Glomerular visceral epithelial cell (primary cell): ENCODE measurements at regions not wholly inside any gene's neighbourhood (a gene's known extent, or its start where the extent isn't known, plus 50 kb on each side); places are given as distances from the start of the nearest gene placed in this dataset.
"Not testable (repeated sequence)": the region's sequence is repeated elsewhere in the genome, so short reads cannot be mapped to it uniquely, and the experiment has no call there.

Experiments
- DNase-seq: peaks from one replicate; pipeline ENCODE4 v3.0.0-alpha.2; 2016; ENCODE audit errors: extremely low spot score

GRCh38 chr3:86561215-86561614 is 429.7 kb downstream of the VGLL3 start:
- DNase-seq = no peak

DNA sequence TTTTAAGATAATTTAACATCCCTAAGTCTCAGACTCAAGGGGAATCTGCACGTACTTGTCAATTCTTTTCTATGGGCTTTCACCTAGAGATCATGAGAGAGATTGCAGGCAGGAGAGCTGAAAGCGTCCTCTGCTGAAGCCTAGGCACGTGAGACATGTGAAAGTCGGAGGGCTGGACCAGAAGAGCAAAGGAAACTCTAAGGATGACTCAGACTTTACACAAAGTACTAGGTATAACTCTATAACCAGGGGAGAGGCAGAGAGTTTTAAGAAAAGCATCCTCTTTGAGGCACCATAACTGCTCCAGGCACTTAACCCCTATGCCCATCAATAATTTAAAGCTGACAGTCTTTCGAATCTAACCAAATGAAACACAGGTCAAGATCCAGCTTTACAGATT is 436.6 kb downstream of the VGLL3 start:
- no peak for DNase-seq

GRCh38 chr3:86547692-86548091 is 443.3 kb downstream of the VGLL3 start:
- DNase-seq = no peak

- DNase-seq = no peak
Observed at GRCh38 chr3:86537171-86537570, 453.8 kb downstream of the VGLL3 start.

DNA sequence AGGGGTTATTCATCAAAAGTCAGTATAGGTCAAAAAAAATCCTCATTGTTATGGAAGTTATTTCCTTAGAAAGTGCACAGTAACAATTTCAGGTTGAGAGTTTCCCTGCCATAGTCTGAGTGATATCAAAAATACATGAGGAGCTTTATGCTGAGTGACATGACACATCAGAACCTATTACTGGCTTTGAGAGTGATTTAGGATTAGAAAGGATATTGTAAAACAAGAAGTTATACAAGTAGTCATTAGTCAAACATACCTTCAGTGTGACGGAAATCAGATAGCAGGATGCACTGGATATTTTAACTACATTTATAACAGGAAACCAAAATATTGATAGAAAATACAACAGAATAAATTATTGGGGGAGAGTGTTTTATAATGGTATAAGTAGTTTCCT is 471.1 kb downstream of the VGLL3 start:
- no peak for DNase-seq

DNA sequence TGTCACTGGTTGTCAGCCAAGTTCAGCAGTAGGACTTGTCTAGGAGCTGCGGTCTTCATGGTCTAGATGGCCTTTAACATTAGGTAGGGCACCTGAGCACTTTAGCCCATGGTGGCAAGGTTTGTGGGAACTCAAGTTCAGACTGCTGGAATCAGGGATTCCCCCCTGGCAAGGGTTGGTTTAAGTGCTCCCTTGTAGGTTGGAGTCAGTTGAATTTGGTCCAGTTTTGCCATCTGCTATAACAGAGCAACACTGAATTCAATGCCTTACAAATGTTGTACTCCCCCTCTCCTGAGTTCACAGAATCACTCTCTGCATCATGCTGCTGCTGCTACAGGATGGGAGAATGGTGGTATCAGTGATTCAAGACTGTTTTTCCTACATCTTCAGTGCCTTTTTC is 509.3 kb downstream of the VGLL3 start:
- DNase-seq = no peak

DNA sequence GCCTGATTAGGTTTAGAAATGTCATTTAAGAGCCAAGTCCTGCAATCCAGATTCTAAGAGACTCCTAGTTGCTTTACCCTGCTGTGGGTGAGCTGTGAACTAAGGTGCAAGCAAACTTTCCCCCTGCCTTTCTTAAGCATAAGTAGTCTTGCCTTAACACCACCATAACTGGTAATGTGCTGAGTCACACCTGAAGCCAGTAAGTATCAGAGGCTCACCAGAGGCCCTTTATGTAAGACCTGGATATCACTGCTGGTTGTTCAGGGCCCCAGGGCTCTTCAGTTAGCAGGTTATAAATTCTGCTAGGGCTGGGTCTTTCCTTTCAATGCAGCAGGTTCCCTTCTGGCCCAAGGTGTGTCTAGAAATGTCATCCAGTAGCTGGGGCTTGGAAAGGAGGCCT is 509.9 kb downstream of the VGLL3 start:
- no peak for DNase-seq

DNA sequence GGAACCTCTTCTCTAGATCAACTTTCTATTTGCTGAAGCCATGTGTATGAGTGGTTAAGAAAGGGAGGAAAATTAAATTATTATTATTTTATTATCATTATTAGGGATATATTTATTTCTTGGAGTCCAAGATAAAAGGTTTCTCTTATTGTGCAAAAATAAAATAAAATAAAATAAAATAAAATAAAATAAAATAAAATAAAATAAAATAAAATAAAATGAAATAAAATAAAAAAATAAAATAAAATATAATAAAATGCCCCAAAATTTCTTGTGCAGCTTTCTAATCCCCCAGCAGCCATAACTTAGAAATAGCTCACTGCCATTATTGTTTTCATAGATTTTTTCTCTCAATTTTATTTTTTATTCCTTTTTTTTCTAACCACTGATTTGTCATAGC is 526.8 kb downstream of the VGLL3 start:
- no peak for DNase-seq

- no peak for DNase-seq
Observed at GRCh38 chr3:86451749-86452148, 539.2 kb downstream of the VGLL3 start.

DNA sequence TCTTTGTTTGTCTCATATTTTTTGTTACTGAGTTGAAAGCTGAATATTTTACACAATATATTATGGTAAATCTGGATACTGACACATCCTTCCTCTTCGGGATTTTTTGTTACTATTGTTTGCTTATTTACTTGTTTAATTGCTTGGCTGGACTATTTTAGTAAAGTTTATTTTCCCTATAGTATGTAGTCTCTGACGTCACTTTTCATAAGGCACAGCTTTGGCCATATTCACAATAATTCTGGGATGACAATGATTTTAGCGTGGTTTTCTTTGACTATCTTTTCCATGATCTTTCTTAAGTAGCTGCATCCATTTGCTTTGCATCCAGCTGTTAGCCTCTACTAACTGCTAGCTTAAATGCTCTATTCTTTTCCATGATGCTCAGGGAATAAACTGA is 552.4 kb downstream of the VGLL3 start:
- no peak for DNase-seq

- no peak for DNase-seq
Observed at GRCh38 chr3:86427343-86427742, 563.6 kb downstream of the VGLL3 start.

- DNase-seq = no peak
Observed at GRCh38 chr3:86420990-86421739, 569.8 kb downstream of the VGLL3 start.

DNA sequence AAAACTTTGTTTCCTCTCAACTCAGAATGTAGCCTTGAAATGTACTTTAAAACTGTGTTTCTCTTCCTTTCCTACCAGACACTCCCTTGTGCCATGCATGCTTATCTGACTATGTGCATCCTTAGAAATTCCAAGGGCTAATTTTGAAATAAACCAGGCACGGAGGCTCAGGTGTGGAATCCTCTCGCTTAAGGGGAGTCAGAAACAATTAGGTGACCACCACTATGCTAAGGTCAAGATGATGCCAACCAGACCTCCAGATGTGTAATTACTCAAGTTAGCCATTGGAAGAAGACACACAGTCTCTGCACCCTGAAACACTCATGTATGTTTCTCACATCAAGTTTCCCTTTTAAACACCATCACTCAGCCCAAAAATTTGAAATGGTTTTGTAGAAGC is 572.1 kb downstream of the VGLL3 start:
- DNase-seq = no peak

DNA sequence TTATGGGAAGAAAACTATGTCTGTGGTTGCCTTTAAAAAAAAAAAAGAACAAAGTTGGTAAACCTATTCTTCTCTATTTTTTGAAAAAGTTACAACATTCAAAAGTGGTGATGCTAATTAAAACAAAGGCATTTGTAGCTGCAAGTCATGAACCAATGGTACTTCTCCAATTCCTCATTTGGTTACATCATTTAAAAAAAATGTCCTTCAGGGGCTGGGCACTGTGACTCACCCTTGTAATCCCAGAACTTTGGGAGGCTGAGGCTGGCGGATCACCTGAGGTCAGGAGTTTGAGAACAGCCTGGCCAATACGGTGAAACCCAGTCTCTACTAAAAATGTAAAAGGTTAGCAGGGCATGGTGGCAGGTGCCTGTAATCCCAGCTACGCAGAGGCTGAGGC is 574.6 kb downstream of the VGLL3 start:
- no peak for DNase-seq

GRCh38 chr3:86413645-86414044 is 577.3 kb downstream of the VGLL3 start:
- no peak for DNase-seq

GRCh38 chr3:86410587-86410986 is 580.4 kb downstream of the VGLL3 start:
- no peak for DNase-seq

DNA sequence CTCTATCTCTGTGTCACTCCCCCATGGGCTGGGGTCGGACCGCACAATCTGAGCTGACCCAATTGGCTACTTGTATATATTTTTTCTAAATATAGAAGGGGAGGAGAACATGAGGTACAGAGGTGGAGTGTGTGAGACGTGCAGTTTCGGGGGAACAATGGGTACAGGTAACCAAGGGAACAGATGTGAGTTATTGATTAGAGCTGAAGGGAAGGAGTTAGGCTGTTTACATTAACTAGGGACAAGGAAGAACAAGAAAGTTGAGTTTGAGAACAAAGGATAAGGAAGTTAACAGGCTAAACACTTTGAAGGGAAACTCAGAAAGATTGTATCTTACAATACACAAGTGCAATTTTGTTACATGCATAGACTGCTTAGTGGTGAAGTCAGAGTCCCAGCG is 601.2 kb downstream of the VGLL3 start:
- DNase-seq = not testable (repeated sequence)

DNA sequence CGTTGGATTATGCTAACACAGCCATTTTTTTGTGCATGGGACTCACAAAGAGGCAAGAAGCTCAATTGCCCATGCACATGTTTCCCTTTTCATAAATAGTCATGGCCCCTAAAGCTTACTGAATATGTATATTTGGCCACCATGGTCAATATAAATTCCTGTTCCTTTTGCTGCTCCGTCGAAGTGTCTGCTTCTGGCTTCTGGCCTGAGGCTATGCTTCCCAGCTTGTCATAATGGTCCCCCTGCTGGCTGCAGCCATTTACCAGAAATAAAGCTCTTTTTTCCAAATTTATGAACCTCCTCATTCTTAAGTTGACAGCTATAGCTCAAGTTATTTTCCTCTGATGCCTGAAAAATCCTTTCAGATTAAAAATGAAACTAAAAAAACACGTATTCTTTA is 602.1 kb downstream of the VGLL3 start:
- DNase-seq = no peak

DNA sequence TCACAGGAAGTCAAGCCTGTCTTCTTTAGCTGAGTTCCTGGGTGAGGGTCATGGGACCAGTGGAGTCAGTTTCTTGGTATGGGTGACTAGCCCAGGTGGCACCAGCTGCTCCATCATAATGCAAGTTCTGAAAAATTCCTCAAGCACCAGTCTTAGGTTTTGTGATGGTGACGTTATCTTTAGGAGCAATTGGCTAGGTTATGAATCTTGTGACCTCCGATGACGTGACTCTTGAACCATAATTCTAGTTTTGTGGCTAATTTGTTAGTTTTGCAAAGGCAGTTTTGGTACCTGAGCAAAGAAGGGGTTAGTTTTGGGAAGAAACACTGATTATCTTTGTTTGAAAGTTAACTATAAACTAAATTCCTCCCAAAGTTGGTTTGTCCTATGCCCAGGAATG is 608.4 kb downstream of the VGLL3 start:
- no peak for DNase-seq

DNA sequence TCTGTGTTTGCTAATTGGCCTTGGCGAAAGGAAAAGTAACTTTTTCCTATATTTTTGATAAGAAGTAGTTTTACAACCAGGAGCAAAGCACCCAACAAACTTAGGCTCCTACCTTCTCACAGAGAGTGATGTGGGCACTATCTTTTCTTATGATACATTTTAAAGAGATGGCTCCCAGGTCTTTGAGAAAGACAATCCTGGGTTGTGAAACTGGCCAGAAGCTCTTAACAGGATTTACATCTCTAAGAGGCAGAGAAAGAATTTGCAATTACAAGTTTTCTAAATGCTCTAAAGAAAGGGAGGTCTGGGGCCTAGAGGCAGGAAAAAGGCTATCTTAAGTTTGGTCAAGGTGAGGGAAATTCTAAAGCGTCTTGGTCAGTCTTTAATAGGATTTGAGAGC is 609.7 kb downstream of the VGLL3 start:
- no peak for DNase-seq

- DNase-seq = no peak
Observed at GRCh38 chr3:86379280-86379679, 611.7 kb downstream of the VGLL3 start.

GRCh38 chr3:86378829-86379228 is 612.1 kb downstream of the VGLL3 start:
- DNase-seq = no peak

GRCh38 chr3:86335566-86335965 is 655.4 kb downstream of the VGLL3 start:
- DNase-seq = not testable (repeated sequence)

DNA sequence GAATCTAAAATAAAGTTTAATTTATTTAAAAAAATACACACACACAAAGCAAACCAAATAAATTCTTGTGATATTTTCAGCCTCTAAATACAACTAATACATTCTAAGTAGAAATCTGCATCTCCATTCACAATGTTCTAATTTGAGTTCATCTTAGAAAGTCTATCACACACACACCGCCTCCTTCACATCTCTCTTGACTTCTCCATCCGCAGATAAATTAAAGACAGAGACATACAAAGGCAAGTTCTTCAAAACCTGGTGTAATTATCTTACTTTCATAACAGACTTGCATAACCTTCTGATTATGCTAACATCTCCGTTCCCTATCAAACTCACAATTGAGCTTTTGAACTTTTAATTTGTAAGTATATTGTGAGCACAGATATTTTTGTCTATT is 657.3 kb downstream of the VGLL3 start:
- DNase-seq = no peak
